HG03280 (cell line): ENCODE measurements at regions not wholly inside any gene's neighbourhood (a gene's known extent, or its start where the extent isn't known, plus 50 kb on each side); places are given as distances from the start of the nearest gene placed in this dataset.

Experiments used
- ATAC-seq: cut with Tn5 transposase; IDR thresholded peaks from one replicate; pipeline ENCODE4 v1.9.1; 2021; ENCODE audit warnings: mild to moderate bottlenecking, moderate library complexity; ENCODE audit not compliant: unreplicated experiment

DNA sequence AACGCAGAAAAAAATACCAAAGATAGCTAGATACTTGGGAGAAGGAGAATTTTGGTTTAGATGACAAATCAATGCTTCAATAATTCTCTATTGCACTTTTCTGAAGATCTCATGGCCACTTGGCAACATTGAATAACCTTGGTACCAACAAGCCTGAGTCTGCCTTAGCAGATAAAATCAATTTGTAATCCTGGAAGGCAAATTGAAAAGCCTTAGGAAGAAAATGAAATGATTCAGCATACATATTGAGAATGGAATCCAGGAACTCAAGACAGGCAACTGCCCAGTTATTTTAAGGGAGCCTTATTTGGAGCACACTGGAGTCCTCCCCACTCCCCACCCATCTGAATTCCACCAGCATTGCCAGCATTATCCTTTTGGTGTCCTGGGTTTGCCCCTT, 109.3 kb upstream of the SOX9 start:
- ATAC-seq = no peak

- no peak for ATAC-seq
These were observed 99.3 kb upstream of the SOX9 start for GRCh38 chr17:72021417-72022041.

- no peak for ATAC-seq
These were observed 98.2 kb upstream of the SOX9 start for GRCh38 chr17:72022328-72023275.

DNA sequence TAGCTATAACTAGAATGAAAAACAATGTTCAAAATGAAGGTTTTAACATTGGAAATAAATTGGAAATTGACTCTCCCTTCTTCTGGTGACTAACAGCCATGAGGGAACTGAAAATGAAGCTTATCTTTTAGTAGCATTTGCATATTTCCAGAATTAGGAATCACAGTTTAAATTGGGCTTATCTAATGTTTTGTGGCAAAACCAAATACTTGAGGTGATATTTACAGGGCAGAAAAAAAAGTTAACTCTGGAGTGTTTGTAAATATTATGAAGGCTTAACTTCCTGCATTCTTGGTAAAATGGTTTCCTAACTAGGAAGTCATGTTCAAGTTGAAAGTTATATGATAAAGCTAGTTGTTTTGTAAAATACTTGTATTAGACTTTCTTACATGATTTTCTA, 96.4 kb upstream of the SOX9 start:
- no peak for ATAC-seq

DNA sequence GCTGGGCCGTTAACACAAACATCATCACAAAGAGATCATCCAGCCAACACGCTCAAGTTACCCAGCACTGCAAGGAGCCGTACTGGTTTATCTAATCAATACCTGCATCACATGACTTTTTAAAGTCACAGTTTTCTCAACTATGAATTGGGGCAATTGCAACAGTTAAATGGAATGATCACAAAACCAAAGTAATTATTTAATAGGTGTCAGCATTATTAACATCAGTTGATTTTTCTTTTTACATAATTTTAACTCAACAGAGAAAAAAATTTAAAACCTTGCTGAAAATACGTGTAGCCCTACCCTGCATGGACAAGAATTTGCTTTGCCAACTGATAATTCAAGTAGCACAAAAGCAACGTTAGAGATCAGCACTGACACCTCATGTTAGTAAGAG, 95.7 kb upstream of the SOX9 start:
- ATAC-seq = no peak

GRCh38 chr17:72030067-72030899, 90.5 kb upstream of the SOX9 start:
- peak; percentile 79 for ATAC-seq

DNA sequence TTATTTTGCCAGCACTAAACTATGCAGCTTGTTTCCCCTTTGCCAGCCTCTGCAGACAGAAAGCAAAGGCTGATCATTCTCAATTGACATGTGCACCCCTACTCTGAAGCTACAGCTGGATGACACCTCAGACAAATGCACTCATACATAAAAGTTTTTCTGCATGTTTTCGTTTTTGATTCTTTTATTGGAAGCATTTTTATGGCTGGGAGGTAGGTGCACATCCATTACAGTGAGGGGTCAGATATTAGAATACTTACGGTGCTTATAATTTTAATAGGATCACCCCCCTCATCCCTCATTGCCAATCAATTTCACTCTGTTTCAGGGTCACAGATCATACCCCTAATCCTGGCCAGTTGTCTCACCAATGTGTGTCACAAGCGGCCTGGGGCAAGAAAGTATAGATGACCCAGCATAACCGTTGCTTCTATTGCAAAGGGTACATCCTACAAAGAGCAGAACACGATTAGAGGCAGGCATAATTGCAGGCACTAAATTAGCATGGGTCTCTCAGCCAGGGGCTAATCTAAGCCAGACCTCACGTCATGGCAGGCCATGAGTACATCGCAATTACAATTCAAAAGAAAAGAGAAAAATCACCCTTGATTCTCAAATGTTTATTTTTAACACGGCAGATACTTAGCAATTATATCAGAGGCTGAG, 89.5 kb upstream of the SOX9 start:
- no peak for ATAC-seq

- ATAC-seq = no peak
These were observed 87.5 kb upstream of the SOX9 start for GRCh38 chr17:72033334-72033733.

DNA sequence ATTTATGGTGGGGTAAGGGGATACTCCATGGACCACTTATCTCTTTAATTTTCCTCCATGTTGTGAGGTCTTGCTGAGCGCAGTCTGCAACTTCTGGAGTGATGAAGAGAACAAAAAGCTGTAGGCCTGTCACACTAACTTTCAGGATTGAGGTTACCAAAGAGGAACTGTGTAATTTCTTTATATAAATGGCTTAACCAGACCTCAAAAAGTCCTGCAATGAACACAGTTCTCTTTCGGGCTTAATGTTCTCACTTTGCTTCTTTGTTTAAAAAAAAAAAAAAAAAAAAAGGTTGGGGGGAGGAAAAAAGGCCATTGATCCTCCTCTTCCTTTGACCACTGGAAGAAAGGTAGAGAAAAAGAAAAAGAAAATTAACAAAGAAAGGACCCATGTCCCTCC, 86.8 kb upstream of the SOX9 start:
- ATAC-seq = no peak

DNA sequence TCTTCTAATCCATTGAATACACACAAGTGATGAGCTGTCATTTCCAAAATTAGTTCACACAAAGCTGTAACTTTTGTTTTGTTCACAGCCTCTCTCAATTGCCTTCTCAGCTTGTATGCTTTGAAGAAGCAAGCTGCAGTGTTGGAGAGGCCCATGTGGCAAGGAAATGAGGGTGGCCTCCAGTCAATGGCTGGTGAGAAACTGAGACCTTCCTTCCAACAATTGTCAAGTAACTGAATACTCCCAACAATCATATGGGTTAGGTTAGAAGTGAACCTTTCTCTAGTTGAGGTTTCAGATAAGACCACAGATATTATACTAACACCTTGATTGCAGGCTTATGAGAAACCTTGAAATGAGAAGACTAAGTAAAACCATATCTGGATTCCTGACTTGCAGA, 82.4 kb upstream of the SOX9 start:
- ATAC-seq = no peak

- ATAC-seq = no peak
These were observed 81.3 kb upstream of the SOX9 start for GRCh38 chr17:72039490-72039889.

- no peak for ATAC-seq
These were observed 74.6 kb upstream of the SOX9 start for GRCh38 chr17:72046178-72046577.

GRCh38 chr17:72046643-72047612, 73.9 kb upstream of the SOX9 start:
- ATAC-seq = no peak

- no peak for ATAC-seq
These were observed 70.9 kb upstream of the SOX9 start for GRCh38 chr17:72049914-72050313.

DNA sequence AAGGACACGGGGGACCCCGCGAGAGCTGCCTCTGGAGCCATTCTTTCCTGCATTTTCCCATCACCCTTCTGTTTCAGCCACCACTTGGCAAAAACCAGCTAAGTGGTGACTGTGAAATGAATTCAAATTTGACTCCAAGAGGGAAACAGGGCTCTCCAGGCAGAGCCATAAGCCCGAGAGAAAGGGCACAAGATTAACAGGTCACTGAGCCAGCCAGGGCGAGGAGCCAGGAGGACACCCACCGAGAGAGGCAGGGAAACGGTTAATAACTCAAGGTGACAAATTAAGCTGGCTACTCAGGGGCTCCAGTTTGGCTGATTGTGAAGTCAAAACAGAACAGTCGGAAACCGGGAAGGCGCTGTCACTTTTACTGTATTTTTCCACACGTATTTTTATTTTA, 67.8 kb upstream of the SOX9 start:
- no peak for ATAC-seq

GRCh38 chr17:72053449-72053848, 67.4 kb upstream of the SOX9 start:
- no peak for ATAC-seq

DNA sequence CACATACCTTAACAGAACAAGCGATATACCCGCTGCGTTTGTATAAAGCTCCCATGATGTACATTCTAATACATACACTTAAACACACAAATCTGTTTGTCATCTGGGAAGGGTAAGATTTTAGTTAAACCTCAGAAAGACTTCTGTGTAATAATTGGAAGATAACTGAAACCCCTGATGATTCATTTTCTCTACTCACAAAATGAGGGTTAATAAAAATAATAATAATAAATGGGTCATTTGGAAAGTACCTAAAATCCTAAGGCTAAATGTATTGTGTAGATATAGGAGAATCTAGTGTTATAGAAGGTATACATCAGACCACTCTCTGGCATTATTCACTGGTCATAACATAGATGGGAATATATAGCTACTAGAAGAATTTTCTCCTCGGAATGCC, 64.7 kb upstream of the SOX9 start:
- no peak for ATAC-seq

DNA sequence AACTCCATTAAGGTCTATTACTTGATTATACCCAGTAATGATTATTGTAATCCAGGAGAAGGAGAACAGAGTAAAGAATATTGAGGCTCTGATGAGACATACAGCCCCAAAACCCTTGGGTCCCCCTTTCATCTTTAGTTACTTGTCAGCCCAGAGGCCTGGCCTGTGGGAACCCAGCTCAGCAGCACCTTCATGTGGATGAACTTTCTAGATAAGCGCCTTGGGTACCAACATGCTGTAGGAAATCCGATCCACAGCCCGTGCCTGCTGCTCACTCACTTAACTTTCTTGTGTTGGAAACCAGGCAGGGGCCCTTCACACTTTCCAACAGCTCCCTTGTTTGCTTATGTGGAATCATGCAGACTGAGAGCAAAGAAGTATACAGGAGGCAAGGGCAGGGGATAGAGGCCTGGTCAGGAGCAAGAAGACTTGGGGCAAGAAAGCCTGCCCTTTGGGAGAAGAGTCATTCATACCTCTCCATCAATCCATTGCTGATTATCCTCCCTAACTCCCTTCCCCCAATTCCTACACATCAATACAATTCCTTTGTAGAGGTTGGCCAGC, 64.0 kb upstream of the SOX9 start:
- no peak for ATAC-seq

GRCh38 chr17:72060084-72060483, 60.7 kb upstream of the SOX9 start:
- no peak for ATAC-seq

- ATAC-seq = no peak
These were observed 57.6 kb upstream of the SOX9 start for GRCh38 chr17:72063262-72063661.
